NCI-H82 treated with DMSO at 0.1 percent for 48 hours (cell line): ENCODE measurements at regions not wholly inside any gene's neighbourhood (a gene's known extent, or its start where the extent isn't known, plus 50 kb on each side); places are given as distances from the start of the nearest gene placed in this dataset.
"Not testable (repeated sequence)": the region's sequence is repeated elsewhere in the genome, so short reads cannot be mapped to it uniquely, and the experiment has no call there.

Experiments used
- DNase-seq: peaks from one replicate; lab custom pipeline; 2025; ENCODE audit not compliant: unreplicated experiment; lab: John Stamatoyannopoulos, UW

- DNase-seq = no peak
Observed at GRCh38 chr5:2877522-2877921, 126.0 kb upstream of the IRX2 start.

GRCh38 chr5:2876183-2876582 is 124.7 kb upstream of the IRX2 start:
- DNase-seq = no peak

- DNase-seq = no peak
Observed at GRCh38 chr5:2874099-2874498, 122.6 kb upstream of the IRX2 start.

- DNase-seq = no peak
Observed at GRCh38 chr5:2872676-2873075, 121.2 kb upstream of the IRX2 start.

- no peak for DNase-seq
Observed at GRCh38 chr5:2871282-2871681, 119.8 kb upstream of the IRX2 start.

- DNase-seq = no peak
Observed at GRCh38 chr5:2869471-2869870, 118.0 kb upstream of the IRX2 start.

GRCh38 chr5:2867373-2867933 is 116.0 kb upstream of the IRX2 start:
- DNase-seq = no peak

- DNase-seq = no peak
Observed at GRCh38 chr5:2866662-2867372, 115.3 kb upstream of the IRX2 start.

- no peak for DNase-seq
Observed at GRCh38 chr5:2865856-2866255, 114.4 kb upstream of the IRX2 start.

- no peak for DNase-seq
Observed at GRCh38 chr5:2864515-2865105, 113.1 kb upstream of the IRX2 start.

GRCh38 chr5:2863675-2864433 is 112.4 kb upstream of the IRX2 start:
- no peak for DNase-seq

GRCh38 chr5:2863133-2863532 is 111.7 kb upstream of the IRX2 start:
- no peak for DNase-seq

- not testable (repeated sequence) for DNase-seq
Observed at GRCh38 chr5:2862176-2862575, 110.7 kb upstream of the IRX2 start.

- DNase-seq = no peak
Observed at GRCh38 chr5:2861605-2862004, 110.1 kb upstream of the IRX2 start.

GRCh38 chr5:2860101-2860500 is 108.6 kb upstream of the IRX2 start:
- no peak for DNase-seq

GRCh38 chr5:2857837-2858236 is 106.4 kb upstream of the IRX2 start:
- DNase-seq = no peak

GRCh38 chr5:2856206-2856605 is 104.7 kb upstream of the IRX2 start:
- no peak for DNase-seq

GRCh38 chr5:2852446-2852845 is 101.0 kb upstream of the IRX2 start:
- no peak for DNase-seq

GRCh38 chr5:2851895-2852294 is 100.4 kb upstream of the IRX2 start:
- DNase-seq = no peak

GRCh38 chr5:2849429-2849828 is 98.0 kb upstream of the IRX2 start:
- no peak for DNase-seq

GRCh38 chr5:2848619-2849018 is 97.1 kb upstream of the IRX2 start:
- no peak for DNase-seq

GRCh38 chr5:2847608-2848007 is 96.1 kb upstream of the IRX2 start:
- DNase-seq = no peak
